ENCODE measurements at regions not wholly inside any gene's neighbourhood (a gene's known extent, or its start where the extent isn't known, plus 50 kb on each side); places are given as distances from the start of the nearest gene placed in this dataset.

DNA sequence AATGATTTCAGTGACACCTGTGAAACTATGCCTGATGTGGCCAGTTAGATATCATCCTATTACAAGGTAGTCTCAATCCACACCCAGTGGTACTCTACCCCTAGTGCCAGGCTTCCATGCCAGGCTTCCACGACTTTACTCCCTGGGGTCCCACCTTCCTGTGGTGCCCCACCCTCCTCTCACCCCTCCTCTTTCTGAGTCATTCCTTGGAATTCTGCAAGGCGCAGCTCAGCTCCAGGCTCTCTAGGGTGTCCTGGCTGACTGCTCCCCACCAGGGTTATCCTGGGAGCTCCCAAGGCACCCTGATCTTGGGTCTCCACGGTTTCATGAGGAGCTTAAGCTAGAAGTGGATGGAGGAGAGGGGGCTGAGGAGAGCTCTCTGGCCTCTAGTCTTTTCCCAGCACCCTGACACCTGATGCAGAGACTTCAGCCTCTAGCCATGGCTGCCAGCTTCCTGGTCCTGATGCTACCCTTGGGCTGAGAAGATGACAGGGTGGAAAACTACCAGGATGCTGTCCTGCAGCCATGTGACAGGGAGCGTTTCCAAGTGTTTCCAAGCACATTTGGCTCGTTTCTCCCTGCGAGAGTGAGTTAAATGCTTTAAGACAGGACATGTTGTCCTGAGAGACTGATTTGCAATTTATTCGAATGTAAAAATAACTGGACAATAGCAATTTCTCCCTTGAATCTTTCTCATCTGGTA, 1461.2 kb downstream of the TBC1D22A start:
- RAD21 ChIA-PET (ENCODE audit: low non-redundant PET in 1 of 2, low total read pairs in 2 of 2, uncharacterized antibody in 2 of 2, unreplicated experiment in 2 of 2), result no interaction called here
- Histone ChIP-seq H3K9me3 (ENCODE audit: control insufficient read depth in 1 of 2, insufficient read depth in 1 of 2, low read depth in 1 of 2, low read length in 2 of 2) (peaks cover 4% of the 10 kb centered on the region in 2 experiments; a peak in 2 of 4 replicates), H3K9ac (ENCODE audit: low read length) (no peak overlapping the region), H3K4me1 (ENCODE audit: control insufficient read depth in 1 of 2, insufficient read depth in 2 of 2, low read length in 2 of 2) (no peaks in the 10 kb centered on the region), H3K4me2 (ENCODE audit: low read length) (no peak overlapping the region), H3K79me2 (ENCODE audit: insufficient read depth, low read length) (no peaks in the 10 kb centered on the region), H2AFZ (ENCODE audit: low read depth, low read length, poor library complexity, severe bottlenecking) (no peak overlapping the region), H3K4me3 (replicated peaks in 1 of 2; ENCODE audit: low read depth in 1 of 2, low read length in 2 of 2) (no peak overlapping the region), H3K36me3 (ENCODE audit: control insufficient read depth in 1 of 2, insufficient read depth in 2 of 2, low read length in 2 of 2) (no peaks in the 10 kb centered on the region), H3K27ac (ENCODE audit: low read depth, low read length) (no peak overlapping the region), H4K20me1 (ENCODE audit: insufficient read depth) (no peaks in the 10 kb centered on the region), H3K27me3 (ENCODE audit: insufficient read depth, low read length) (0 out of 2 replicates have a peak, but pooled peaks cover 4% of the 10 kb centered on the region), H3K9me2 (ENCODE audit: insufficient read depth) (no peaks in the 10 kb centered on the region)
- CTCF ChIA-PET, result no interaction called here
- TF ChIP-seq, protein P1, sequence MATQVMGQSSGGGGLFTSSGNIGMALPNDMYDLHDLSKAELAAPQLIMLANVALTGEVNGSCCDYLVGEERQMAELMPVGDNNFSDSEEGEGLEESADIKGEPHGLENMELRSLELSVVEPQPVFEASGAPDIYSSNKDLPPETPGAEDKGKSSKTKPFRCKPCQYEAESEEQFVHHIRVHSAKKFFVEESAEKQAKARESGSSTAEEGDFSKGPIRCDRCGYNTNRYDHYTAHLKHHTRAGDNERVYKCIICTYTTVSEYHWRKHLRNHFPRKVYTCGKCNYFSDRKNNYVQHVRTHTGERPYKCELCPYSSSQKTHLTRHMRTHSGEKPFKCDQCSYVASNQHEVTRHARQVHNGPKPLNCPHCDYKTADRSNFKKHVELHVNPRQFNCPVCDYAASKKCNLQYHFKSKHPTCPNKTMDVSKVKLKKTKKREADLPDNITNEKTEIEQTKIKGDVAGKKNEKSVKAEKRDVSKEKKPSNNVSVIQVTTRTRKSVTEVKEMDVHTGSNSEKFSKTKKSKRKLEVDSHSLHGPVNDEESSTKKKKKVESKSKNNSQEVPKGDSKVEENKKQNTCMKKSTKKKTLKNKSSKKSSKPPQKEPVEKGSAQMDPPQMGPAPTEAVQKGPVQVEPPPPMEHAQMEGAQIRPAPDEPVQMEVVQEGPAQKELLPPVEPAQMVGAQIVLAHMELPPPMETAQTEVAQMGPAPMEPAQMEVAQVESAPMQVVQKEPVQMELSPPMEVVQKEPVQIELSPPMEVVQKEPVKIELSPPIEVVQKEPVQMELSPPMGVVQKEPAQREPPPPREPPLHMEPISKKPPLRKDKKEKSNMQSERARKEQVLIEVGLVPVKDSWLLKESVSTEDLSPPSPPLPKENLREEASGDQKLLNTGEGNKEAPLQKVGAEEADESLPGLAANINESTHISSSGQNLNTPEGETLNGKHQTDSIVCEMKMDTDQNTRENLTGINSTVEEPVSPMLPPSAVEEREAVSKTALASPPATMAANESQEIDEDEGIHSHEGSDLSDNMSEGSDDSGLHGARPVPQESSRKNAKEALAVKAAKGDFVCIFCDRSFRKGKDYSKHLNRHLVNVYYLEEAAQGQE (IDR thresholded peaks at IDR 0.05; ENCODE audit: low read depth), result no peak
- no peak for TF ChIP-seq YY1 (IDR thresholded peaks at IDR 0.05; ENCODE audit: extremely low read depth, insufficient replicate concordance, low read depth, low read length)
- no peak for TF ChIP-seq CBX3 (IDR thresholded peaks at IDR 0.05; ENCODE audit: low read depth)
- TF ChIP-seq, protein P2, sequence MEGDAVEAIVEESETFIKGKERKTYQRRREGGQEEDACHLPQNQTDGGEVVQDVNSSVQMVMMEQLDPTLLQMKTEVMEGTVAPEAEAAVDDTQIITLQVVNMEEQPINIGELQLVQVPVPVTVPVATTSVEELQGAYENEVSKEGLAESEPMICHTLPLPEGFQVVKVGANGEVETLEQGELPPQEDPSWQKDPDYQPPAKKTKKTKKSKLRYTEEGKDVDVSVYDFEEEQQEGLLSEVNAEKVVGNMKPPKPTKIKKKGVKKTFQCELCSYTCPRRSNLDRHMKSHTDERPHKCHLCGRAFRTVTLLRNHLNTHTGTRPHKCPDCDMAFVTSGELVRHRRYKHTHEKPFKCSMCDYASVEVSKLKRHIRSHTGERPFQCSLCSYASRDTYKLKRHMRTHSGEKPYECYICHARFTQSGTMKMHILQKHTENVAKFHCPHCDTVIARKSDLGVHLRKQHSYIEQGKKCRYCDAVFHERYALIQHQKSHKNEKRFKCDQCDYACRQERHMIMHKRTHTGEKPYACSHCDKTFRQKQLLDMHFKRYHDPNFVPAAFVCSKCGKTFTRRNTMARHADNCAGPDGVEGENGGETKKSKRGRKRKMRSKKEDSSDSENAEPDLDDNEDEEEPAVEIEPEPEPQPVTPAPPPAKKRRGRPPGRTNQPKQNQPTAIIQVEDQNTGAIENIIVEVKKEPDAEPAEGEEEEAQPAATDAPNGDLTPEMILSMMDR (IDR thresholded peaks at IDR 0.05 in 2 of 3, conservative IDR thresholded peaks at IDR 0.05 in 1 of 3; ENCODE audit: borderline replicate concordance in 1 of 3, insufficient read depth in 1 of 3, low read depth in 2 of 3, low read length in 2 of 3), result no peak
- TF ChIP-seq EZH2phosphoT487 (IDR thresholded peaks at IDR 0.05; ENCODE audit: borderline replicate concordance), result no peak
- TF ChIP-seq SIN3A (IDR thresholded peaks at IDR 0.05; ENCODE audit: low read depth), result no peak
- no peak for TF ChIP-seq ELF1 (IDR thresholded peaks at IDR 0.05; ENCODE audit: borderline replicate concordance, low read depth)
- no peak for TF ChIP-seq RAD21 (IDR thresholded peaks at IDR 0.05; ENCODE audit: low read depth)
- no peak for TF ChIP-seq SRF (IDR thresholded peaks at IDR 0.05; ENCODE audit: low read depth)
- TF ChIP-seq SP1 (IDR thresholded peaks at IDR 0.05; ENCODE audit: low read depth), result no peak
- no peak for TF ChIP-seq ZNF274 (IDR thresholded peaks at IDR 0.05; ENCODE audit: low read depth, low read length)
- no peak for TF ChIP-seq EGR1 (IDR thresholded peaks at IDR 0.05; ENCODE audit: low read depth)
- TF ChIP-seq POLR2AphosphoS5 (IDR thresholded peaks at IDR 0.05; ENCODE audit: low read depth, low read length), result no peak
- TF ChIP-seq EZH2 (IDR thresholded peaks at IDR 0.05), result no peak
- TF ChIP-seq, protein P3, sequence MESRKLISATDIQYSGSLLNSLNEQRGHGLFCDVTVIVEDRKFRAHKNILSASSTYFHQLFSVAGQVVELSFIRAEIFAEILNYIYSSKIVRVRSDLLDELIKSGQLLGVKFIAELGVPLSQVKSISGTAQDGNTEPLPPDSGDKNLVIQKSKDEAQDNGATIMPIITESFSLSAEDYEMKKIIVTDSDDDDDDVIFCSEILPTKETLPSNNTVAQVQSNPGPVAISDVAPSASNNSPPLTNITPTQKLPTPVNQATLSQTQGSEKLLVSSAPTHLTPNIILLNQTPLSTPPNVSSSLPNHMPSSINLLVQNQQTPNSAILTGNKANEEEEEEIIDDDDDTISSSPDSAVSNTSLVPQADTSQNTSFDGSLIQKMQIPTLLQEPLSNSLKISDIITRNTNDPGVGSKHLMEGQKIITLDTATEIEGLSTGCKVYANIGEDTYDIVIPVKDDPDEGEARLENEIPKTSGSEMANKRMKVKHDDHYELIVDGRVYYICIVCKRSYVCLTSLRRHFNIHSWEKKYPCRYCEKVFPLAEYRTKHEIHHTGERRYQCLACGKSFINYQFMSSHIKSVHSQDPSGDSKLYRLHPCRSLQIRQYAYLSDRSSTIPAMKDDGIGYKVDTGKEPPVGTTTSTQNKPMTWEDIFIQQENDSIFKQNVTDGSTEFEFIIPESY (IDR thresholded peaks at IDR 0.05; ENCODE audit: extremely low read depth, insufficient replicate concordance, low read length), result no peak
- no peak for TF ChIP-seq POLR2A (IDR thresholded peaks at IDR 0.05; ENCODE audit: borderline replicate concordance, extremely low read depth, insufficient read depth, insufficient read length)
- no peak for TF ChIP-seq TCF7L2 (IDR thresholded peaks at IDR 0.05; ENCODE audit: borderline replicate concordance, extremely low read depth, insufficient read depth, insufficient read length)
- POLR2A ChIA-PET, result no interaction called here
- no peak for DNase-seq (ENCODE audit: low read depth, low spot score)
- BruUV-seq (replicated peaks), result no TSS peak
- intact Hi-C loops (cut with micrococcal nuclease), result no loop called here
- ATAC-seq, result no peak
